ENCODE measurements at regions not wholly inside any gene's neighbourhood (a gene's known extent, or its start where the extent isn't known, plus 50 kb on each side); places are given as distances from the start of the nearest gene placed in this dataset.

- no peaks in the 10 kb centered on the region for H3K36me3 ChIP-seq (ENCODE audit: control insufficient read depth, low read length)
- no peaks in the 10 kb centered on the region for H3F3A ChIP-seq (ENCODE audit: control insufficient read depth, insufficient read depth)
- no peaks in the 10 kb centered on the region for H3K27me3 ChIP-seq (ENCODE audit: control insufficient read depth, low read length)
- H3K4me2 ChIP-seq (ENCODE audit: low read length): no peak overlapping the region
- no peaks in the 10 kb centered on the region for H3K9me2 ChIP-seq (replicated peaks; ENCODE audit: control insufficient read depth, low read length)
- no peaks in the 10 kb centered on the region for H3K9me3 ChIP-seq (ENCODE audit: control insufficient read depth, insufficient read depth, low read length)
- H3K27ac ChIP-seq (ENCODE audit: low read depth, low read length): no peak overlapping the region
- no peaks in the 10 kb centered on the region for H4K20me1 ChIP-seq (ENCODE audit: control insufficient read depth, insufficient read depth, low read depth, low read length)
- no peaks in the 10 kb centered on the region for H3K79me2 ChIP-seq (ENCODE audit: control insufficient read depth, low read length)
- TF ChIP-seq CTCF (IDR thresholded peaks at IDR 0.05; ENCODE audit: low read depth, low read length, poor library complexity, severe bottlenecking): no peak
- TF ChIP-seq EZH2phosphoT487 (IDR thresholded peaks at IDR 0.05; ENCODE audit: borderline replicate concordance, low read length): no peak
- no peaks in the 10 kb centered on the region for H3K4me1 ChIP-seq (ENCODE audit: control insufficient read depth, low read length)
- H3K4me3 ChIP-seq (ENCODE audit: low read length): no peak overlapping the region
Observed at GRCh38 chr2:154554046-154554445, 144.4 kb upstream of the KCNJ3 start.

GRCh38 chr2:154555710-154556109, 142.8 kb upstream of the KCNJ3 start:
- no peaks in the 10 kb centered on the region for H3F3A ChIP-seq (ENCODE audit: control insufficient read depth, insufficient read depth)
- no peaks in the 10 kb centered on the region for H4K20me1 ChIP-seq (ENCODE audit: control insufficient read depth, insufficient read depth, low read depth, low read length)
- no peaks in the 10 kb centered on the region for H3K36me3 ChIP-seq (ENCODE audit: control insufficient read depth, low read length)
- H3K4me2 ChIP-seq (ENCODE audit: low read length): no peak overlapping the region
- no peak overlapping the region for H3K27ac ChIP-seq (ENCODE audit: low read depth, low read length)
- no peaks in the 10 kb centered on the region for H3K27me3 ChIP-seq (ENCODE audit: control insufficient read depth, low read length)
- H3K4me1 ChIP-seq (ENCODE audit: control insufficient read depth, low read length): no peaks in the 10 kb centered on the region
- no peaks in the 10 kb centered on the region for H3K9me2 ChIP-seq (replicated peaks; ENCODE audit: control insufficient read depth, low read length)
- H3K4me3 ChIP-seq (ENCODE audit: low read length): no peak overlapping the region
- H3K79me2 ChIP-seq (ENCODE audit: control insufficient read depth, low read length): no peaks in the 10 kb centered on the region
- H3K9me3 ChIP-seq (ENCODE audit: control insufficient read depth, insufficient read depth, low read length): no peaks in the 10 kb centered on the region
- no peak for TF ChIP-seq CTCF (IDR thresholded peaks at IDR 0.05; ENCODE audit: low read depth, low read length, poor library complexity, severe bottlenecking)
- TF ChIP-seq EZH2phosphoT487 (IDR thresholded peaks at IDR 0.05; ENCODE audit: borderline replicate concordance, low read length): no peak

GRCh38 chr2:154556146-154556545, 142.3 kb upstream of the KCNJ3 start:
- no peaks in the 10 kb centered on the region for H3K9me2 ChIP-seq (replicated peaks; ENCODE audit: control insufficient read depth, low read length)
- H3K4me3 ChIP-seq (ENCODE audit: low read length): no peak overlapping the region
- no peaks in the 10 kb centered on the region for H3K36me3 ChIP-seq (ENCODE audit: control insufficient read depth, low read length)
- no peaks in the 10 kb centered on the region for H3K9me3 ChIP-seq (ENCODE audit: control insufficient read depth, insufficient read depth, low read length)
- no peaks in the 10 kb centered on the region for H3K4me1 ChIP-seq (ENCODE audit: control insufficient read depth, low read length)
- H3K4me2 ChIP-seq (ENCODE audit: low read length): no peak overlapping the region
- H3K79me2 ChIP-seq (ENCODE audit: control insufficient read depth, low read length): no peaks in the 10 kb centered on the region
- H3K27ac ChIP-seq (ENCODE audit: low read depth, low read length): no peak overlapping the region
- no peaks in the 10 kb centered on the region for H4K20me1 ChIP-seq (ENCODE audit: control insufficient read depth, insufficient read depth, low read depth, low read length)
- no peaks in the 10 kb centered on the region for H3K27me3 ChIP-seq (ENCODE audit: control insufficient read depth, low read length)
- TF ChIP-seq EZH2phosphoT487 (IDR thresholded peaks at IDR 0.05; ENCODE audit: borderline replicate concordance, low read length): no peak
- TF ChIP-seq CTCF (IDR thresholded peaks at IDR 0.05; ENCODE audit: low read depth, low read length, poor library complexity, severe bottlenecking): no peak
- H3F3A ChIP-seq (ENCODE audit: control insufficient read depth, insufficient read depth): no peaks in the 10 kb centered on the region

- TF ChIP-seq CTCF (IDR thresholded peaks at IDR 0.05; ENCODE audit: low read depth, low read length, poor library complexity, severe bottlenecking) (no peak), EZH2phosphoT487 (IDR thresholded peaks at IDR 0.05; ENCODE audit: borderline replicate concordance, low read length) (no peak)
- no peaks in the 10 kb centered on the region for H3K4me1 ChIP-seq (ENCODE audit: control insufficient read depth, low read length)
- H3K4me3 ChIP-seq (ENCODE audit: low read length): no peak overlapping the region
- no peaks in the 10 kb centered on the region for H3K27me3 ChIP-seq (ENCODE audit: control insufficient read depth, low read length)
- no peaks in the 10 kb centered on the region for H3K9me3 ChIP-seq (ENCODE audit: control insufficient read depth, insufficient read depth, low read length)
- no peak overlapping the region for H3K27ac ChIP-seq (ENCODE audit: low read depth, low read length)
- no peaks in the 10 kb centered on the region for H3K9me2 ChIP-seq (replicated peaks; ENCODE audit: control insufficient read depth, low read length)
- H4K20me1 ChIP-seq (ENCODE audit: control insufficient read depth, insufficient read depth, low read depth, low read length): no peaks in the 10 kb centered on the region
- H3F3A ChIP-seq (ENCODE audit: control insufficient read depth, insufficient read depth): no peaks in the 10 kb centered on the region
- no peak overlapping the region for H3K4me2 ChIP-seq (ENCODE audit: low read length)
- no peaks in the 10 kb centered on the region for H3K36me3 ChIP-seq (ENCODE audit: control insufficient read depth, low read length)
- H3K79me2 ChIP-seq (ENCODE audit: control insufficient read depth, low read length): no peaks in the 10 kb centered on the region
Observed at GRCh38 chr2:154556607-154557006, 141.9 kb upstream of the KCNJ3 start.
